T-helper 2 cell treated with Interferon-gamma antibody and Interleukin-4, amounts not matched to agents 5 μg/mL and 100 μg/mL, for 36 hours (primary cell): ENCODE measurements at regions not wholly inside any gene's neighbourhood (a gene's known extent, or its start where the extent isn't known, plus 50 kb on each side); places are given as distances from the start of the nearest gene placed in this dataset.
"Not testable (repeated sequence)": the region's sequence is repeated elsewhere in the genome, so short reads cannot be mapped to it uniquely, and the experiment has no call there.

Experiments used
- DNase-seq: peaks from one replicate; pipeline ENCODE4 v3.0.0; 2021; ENCODE audit warnings: low spot score
- H3K27ac Mint-ChIP-seq: one replicate; pipeline ENCODE4 v1.8.0; 2021; ENCODE audit warnings: mild to moderate bottlenecking, mixed read lengths
- H3K27me3 Mint-ChIP-seq: one replicate; pipeline ENCODE4 v1.8.0; 2021; ENCODE audit warnings: low read depth, mixed read lengths
- H3K36me3 Mint-ChIP-seq: one replicate; pipeline ENCODE4 v1.8.0; 2021; ENCODE audit warnings: low read depth, mixed read lengths
- H3K4me1 Mint-ChIP-seq: one replicate; pipeline ENCODE4 v1.8.0; 2021; ENCODE audit warnings: low read depth, mixed read lengths
- H3K4me3 Mint-ChIP-seq: one replicate; pipeline ENCODE4 v1.8.0; 2022; ENCODE audit warnings: mild to moderate bottlenecking, moderate library complexity, mixed read lengths
- H3K9me3 Mint-ChIP-seq: one replicate; pipeline ENCODE4 v1.8.0; 2021; ENCODE audit warnings: mixed read lengths

GRCh38 chr1:148049115-148049496 lies 103.0 kb downstream of the NBPF11 start:
- H3K4me3 Mint-ChIP-seq = peak overlapping the region; percentile 71
- not testable (repeated sequence) for DNase-seq, H3K9me3 Mint-ChIP-seq, H3K27ac Mint-ChIP-seq, H3K4me1 Mint-ChIP-seq, H3K27me3 Mint-ChIP-seq, H3K36me3 Mint-ChIP-seq

GRCh38 chr1:148048423-148049114 lies 103.5 kb downstream of the NBPF11 start:
- H3K9me3 Mint-ChIP-seq, DNase-seq, H3K4me1 Mint-ChIP-seq, H3K36me3 Mint-ChIP-seq, H3K27me3 Mint-ChIP-seq, H3K27ac Mint-ChIP-seq: not testable (repeated sequence)
- H3K4me3 Mint-ChIP-seq = peak overlapping the region; percentile 72

GRCh38 chr1:148045872-148046271 lies 106.2 kb downstream of the NBPF11 start:
- DNase-seq, H3K4me1 Mint-ChIP-seq, H3K36me3 Mint-ChIP-seq, H3K27ac Mint-ChIP-seq, H3K4me3 Mint-ChIP-seq, H3K9me3 Mint-ChIP-seq: not testable (repeated sequence)
- H3K27me3 Mint-ChIP-seq = peaks cover 12% of the 10 kb centered on the region

- H3K27me3 Mint-ChIP-seq = peaks cover 12% of the 10 kb centered on the region
- DNase-seq, H3K27ac Mint-ChIP-seq: not testable (repeated sequence)
Observed at GRCh38 chr1:148044495-148044894, 107.6 kb downstream of the NBPF11 start.

More at GRCh38 chr1:148044495-148044894, 107.6 kb downstream of the NBPF11 start:
- H3K4me3 Mint-ChIP-seq, H3K9me3 Mint-ChIP-seq, H3K36me3 Mint-ChIP-seq, H3K4me1 Mint-ChIP-seq: not testable (repeated sequence)
